Upper lobe of left lung (tissue), 6 donors: ENCODE measurements at regions not wholly inside any gene's neighbourhood (a gene's known extent, or its start where the extent isn't known, plus 50 kb on each side); places are given as distances from the start of the nearest gene placed in this dataset.
A peak's percentile ranks its signal among the peaks of the same experiment; 100 is the strongest.

ENCODE experiments used
- ATAC-seq, 2 donors: fragments of 200-7000 bp; cut with Tn5 transposase; one replicate each; pipeline ENCODE4 v1.9.1; 2022; ENCODE audit warnings: mild to moderate bottlenecking in 2 of 2, moderate library complexity in 2 of 2; ENCODE audit not compliant: low FRiP score in 2 of 2
- DNase-seq, 2 donors: peaks; one replicate each; pipeline ENCODE4 v3.0.0-alpha.2; 2019 to 2020
- H3K27ac ChIP-seq, 4 donors: fragments of 200-600 bp; sonication (generic); one replicate each; pipeline ENCODE4 v1.5.1; 2016 to 2019
- H3K27me3 ChIP-seq, 4 donors: fragments of 200-600 bp; sonication (generic); one replicate each; pipeline ENCODE4 v1.5.1; 2017 to 2019
- H3K36me3 ChIP-seq, 4 donors: fragments of 200-600 bp; sonication (generic); one replicate each; pipeline ENCODE4 v1.5.1; 2016 to 2019
- H3K4me1 ChIP-seq, 4 donors: fragments of 200-600 bp; sonication (generic); one replicate each; pipeline ENCODE4 v1.5.1; 2018 to 2019
- H3K4me3 ChIP-seq, 4 donors: fragments of 200-600 bp; sonication (generic); one replicate each; pipeline ENCODE4 v1.5.1; 2017 to 2019; ENCODE audit warnings: mild to moderate bottlenecking in 2 of 4, moderate library complexity in 1 of 4
- H3K9me3 ChIP-seq, 4 donors: fragments of 200-600 bp; sonication (generic); one replicate each; pipeline ENCODE4 v1.5.1; 2018 to 2019
- EP300 ChIP-seq, 4 donors: sonication (generic); formaldehyde crosslinking; IDR thresholded peaks; one replicate each; pipeline ENCODE4 v1.5.1; 2017; ENCODE audit warnings: antibody characterized with exemption in 4 of 4, control low read depth in 2 of 4
- POLR2A ChIP-seq, 4 donors: fragments of 450-650 bp; IDR thresholded peaks; one replicate each; pipeline ENCODE4 v1.5.1; 2016 to 2017; ENCODE audit warnings: antibody characterized with exemption in 4 of 4, mild to moderate bottlenecking in 2 of 4
- POLR2AphosphoS5 ChIP-seq, 2 donors: sonication (generic); formaldehyde crosslinking; IDR thresholded peaks; one replicate each; pipeline ENCODE4 v1.5.1; 2017; ENCODE audit warnings: antibody characterized with exemption in 2 of 2
- WGBS, 2 donors: methylation state at CpG; one replicate each; pipeline ENCODE4 v1.1.5; 2017 to 2018; 5-methylcytosine and 5-hydroxymethylcytosine counted together
- TF ChIP-seq, protein P1 (sequence below), 6 experiments: fragments of 450-650 bp in 4 of 6; fragments of 200-600 bp in 2 of 6; sonication (generic) in 2 of 6; IDR thresholded peaks; one replicate each; pipeline ENCODE4 v1.5.1; 2016 to 2019; ENCODE audit warnings: antibody characterized with exemption in 6 of 6
- donor health status: DM: no; HTN: no; CAD: no; lungs with moderate emphysema.
- donor health status: DM: no; HTN: yes; CAD: no; lungs with severe emphysema.

DNA sequence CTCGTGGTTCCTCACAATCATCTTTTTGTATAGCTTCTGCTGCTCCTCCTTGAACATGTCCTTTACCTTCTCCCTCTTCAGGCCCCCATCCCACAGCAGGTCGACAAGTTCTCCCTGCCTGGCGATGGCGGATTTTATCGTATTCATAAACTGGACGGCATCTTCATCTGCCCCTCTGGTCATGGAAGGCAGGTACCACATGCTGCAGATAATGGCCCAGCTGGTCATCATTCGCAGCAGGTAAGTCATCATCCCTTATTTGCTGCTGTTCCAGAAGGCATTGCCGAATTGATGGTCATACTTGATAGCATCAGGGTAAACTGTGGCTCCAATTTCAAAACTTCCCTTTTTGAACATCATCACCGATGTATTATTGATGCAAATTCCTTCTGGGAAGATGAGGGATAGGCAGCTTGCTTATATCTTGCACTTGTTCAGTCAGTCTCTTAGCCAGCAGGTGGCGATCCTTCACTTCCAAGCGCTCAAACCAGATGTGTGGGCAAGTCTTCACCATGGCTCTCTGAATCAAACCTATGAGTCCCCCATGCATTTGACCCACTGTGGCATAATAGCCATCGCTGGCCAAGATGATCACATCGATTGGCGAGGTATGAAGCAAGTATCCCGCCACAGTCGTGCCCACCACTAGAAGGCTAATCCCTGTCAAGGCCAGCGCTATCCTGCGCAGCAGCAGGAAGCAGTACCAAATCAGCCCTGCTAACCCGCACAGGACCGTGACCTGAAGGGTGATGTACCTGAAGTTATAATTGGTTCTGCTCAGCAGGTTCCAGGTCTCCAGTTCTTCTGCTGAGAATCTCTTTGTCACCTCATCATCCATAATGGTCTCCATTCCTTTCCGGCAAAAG, 381.5 kb upstream of the STXBP6 start:
- TF ChIP-seq, protein P1, sequence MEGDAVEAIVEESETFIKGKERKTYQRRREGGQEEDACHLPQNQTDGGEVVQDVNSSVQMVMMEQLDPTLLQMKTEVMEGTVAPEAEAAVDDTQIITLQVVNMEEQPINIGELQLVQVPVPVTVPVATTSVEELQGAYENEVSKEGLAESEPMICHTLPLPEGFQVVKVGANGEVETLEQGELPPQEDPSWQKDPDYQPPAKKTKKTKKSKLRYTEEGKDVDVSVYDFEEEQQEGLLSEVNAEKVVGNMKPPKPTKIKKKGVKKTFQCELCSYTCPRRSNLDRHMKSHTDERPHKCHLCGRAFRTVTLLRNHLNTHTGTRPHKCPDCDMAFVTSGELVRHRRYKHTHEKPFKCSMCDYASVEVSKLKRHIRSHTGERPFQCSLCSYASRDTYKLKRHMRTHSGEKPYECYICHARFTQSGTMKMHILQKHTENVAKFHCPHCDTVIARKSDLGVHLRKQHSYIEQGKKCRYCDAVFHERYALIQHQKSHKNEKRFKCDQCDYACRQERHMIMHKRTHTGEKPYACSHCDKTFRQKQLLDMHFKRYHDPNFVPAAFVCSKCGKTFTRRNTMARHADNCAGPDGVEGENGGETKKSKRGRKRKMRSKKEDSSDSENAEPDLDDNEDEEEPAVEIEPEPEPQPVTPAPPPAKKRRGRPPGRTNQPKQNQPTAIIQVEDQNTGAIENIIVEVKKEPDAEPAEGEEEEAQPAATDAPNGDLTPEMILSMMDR (IDR thresholded peaks at IDR 0.05) = no peak
- TF ChIP-seq EP300 (IDR thresholded peaks at IDR 0.05) (no peak), POLR2AphosphoS5 (IDR thresholded peaks at IDR 0.05) (no peak), POLR2A (IDR thresholded peaks at IDR 0.05) (no peak)
- H3K36me3 ChIP-seq = no peaks in the 10 kb centered on the region
- DNase-seq = no peak
- H3K27ac ChIP-seq = no peak overlapping the region
- no peaks in the 10 kb centered on the region for H3K4me1 ChIP-seq
- H3K4me3 ChIP-seq = no peak overlapping the region
- ATAC-seq = peak in 1 of 2 donors; percentile 24
- no peaks in the 10 kb centered on the region for H3K27me3 ChIP-seq
- no peaks in the 10 kb centered on the region for H3K9me3 ChIP-seq
- WGBS, 2 donors = 83 to 88% methylated on average over 17 to 21 of the region's 21 CpGs

DNA sequence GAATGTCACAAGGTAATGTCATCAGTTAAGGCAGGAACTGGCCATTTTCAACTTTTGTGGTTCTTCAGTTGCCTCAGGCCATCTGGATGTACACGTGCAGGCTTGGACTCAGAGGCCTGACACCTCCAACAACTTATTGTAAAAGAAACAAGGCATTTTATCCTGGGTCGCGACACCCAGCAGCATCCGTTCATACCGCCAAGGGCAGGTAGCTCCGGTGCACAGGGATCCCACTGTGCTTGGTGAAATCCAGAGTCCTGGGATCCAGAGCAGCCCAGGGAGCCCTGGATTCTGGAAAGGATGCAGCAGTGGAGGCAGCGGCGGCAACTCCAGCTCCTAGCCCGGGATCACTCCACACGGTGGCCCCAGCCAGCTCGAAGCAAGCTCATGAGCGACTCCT, 380.9 kb upstream of the STXBP6 start:
- TF ChIP-seq POLR2AphosphoS5 (IDR thresholded peaks at IDR 0.05) (no peak), EP300 (IDR thresholded peaks at IDR 0.05) (no peak), POLR2A (IDR thresholded peaks at IDR 0.05) (no peak)
- TF ChIP-seq, protein P1 (IDR thresholded peaks at IDR 0.05) = no peak
- DNase-seq (peak in 1 of 2 donors; percentile 45), ATAC-seq (no peak)
- no peaks in the 10 kb centered on the region for H3K9me3 ChIP-seq
- H3K4me3 ChIP-seq = no peak overlapping the region
- no peak overlapping the region for H3K27ac ChIP-seq
- 87 to 92% methylated on average over 12 of the region's 12 CpGs for WGBS, 2 donors
- H3K4me1 ChIP-seq = no peaks in the 10 kb centered on the region
- H3K27me3 ChIP-seq = no peaks in the 10 kb centered on the region
- no peaks in the 10 kb centered on the region for H3K36me3 ChIP-seq

DNA sequence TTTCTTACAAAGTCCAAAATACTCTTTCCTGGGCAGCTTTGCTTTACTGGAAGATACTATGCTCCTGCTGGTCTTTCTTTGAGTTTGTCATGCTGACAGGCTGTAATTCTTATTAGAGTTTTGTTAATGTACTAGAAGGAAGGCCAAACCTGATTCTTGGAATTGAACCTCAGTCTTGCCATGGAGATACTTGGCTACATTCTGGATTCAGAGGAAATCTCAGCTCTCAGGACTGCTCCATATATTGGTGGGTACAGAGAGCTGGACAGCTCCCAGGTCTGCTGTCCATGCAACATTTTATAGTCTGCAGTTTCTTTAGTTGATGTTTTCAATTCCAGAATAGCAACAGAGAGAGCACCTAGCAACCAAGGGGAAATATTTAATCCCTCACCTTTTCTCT, 363.1 kb upstream of the STXBP6 start:
- Histone ChIP-seq H3K4me1 (no peaks in the 10 kb centered on the region), H3K9me3 (no peaks in the 10 kb centered on the region), H3K27me3 (no peaks in the 10 kb centered on the region), H3K4me3 (no peak overlapping the region), H3K36me3 (no peaks in the 10 kb centered on the region), H3K27ac (no peak overlapping the region)
- TF ChIP-seq POLR2AphosphoS5 (IDR thresholded peaks at IDR 0.05) = no peak
- TF ChIP-seq, protein P1 (IDR thresholded peaks at IDR 0.05) = no peak
- TF ChIP-seq EP300 (IDR thresholded peaks at IDR 0.05) = no peak
- TF ChIP-seq POLR2A (IDR thresholded peaks at IDR 0.05) = no peak
- DNase-seq = no peak
- no peak for ATAC-seq

DNA sequence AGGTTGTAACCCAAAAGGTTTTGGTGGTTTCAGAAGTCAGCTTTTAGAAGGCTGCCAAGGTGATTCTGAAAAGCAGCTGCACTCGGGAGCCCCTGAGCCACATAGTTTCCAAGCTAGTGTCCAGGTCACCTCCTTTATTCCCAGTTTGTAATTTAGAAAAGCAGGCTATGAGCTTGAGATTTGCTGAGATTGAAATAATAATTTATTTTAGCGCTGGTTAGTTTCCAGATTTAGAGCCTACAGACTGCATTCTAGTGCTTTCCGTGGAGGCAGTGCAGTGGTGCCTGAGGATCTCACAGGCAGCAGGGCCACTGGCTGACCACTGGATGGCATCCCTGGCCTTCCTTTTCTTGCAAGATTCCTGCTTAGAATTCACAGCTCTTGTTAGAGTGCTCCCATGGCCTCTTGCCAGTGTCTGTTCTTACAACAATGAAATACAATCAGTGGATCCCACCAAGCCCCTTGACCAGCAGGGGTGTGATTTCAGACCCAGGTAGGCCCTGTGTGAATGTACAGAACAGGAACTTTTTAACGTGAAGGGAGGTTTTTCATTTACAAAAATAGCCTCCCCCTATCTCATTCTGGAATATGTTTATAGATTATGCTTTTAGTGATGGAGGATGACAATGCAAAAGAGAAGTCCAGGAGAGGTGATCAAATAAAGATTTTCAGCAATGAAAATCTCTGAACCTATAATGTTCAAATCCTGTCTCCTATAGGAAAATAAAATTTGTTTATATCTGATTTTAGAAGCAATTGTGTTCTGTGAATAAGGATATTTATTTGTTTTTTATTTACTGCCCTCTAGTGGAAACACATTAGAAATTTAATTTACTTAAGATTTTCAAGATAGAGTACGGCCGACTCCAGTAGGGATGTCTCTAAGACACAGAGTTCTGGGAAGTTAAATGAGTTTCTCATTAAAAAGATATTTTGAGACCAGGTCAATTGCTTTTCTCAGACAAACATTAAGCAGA, 362.1 kb upstream of the STXBP6 start:
- ATAC-seq (no peak), DNase-seq (no peak)
- Histone ChIP-seq H3K4me1 (no peaks in the 10 kb centered on the region), H3K27me3 (no peaks in the 10 kb centered on the region), H3K4me3 (no peak overlapping the region), H3K27ac (no peak overlapping the region), H3K36me3 (no peaks in the 10 kb centered on the region), H3K9me3 (no peaks in the 10 kb centered on the region)
- TF ChIP-seq, protein P1 (IDR thresholded peaks at IDR 0.05) = no peak
- TF ChIP-seq POLR2A (IDR thresholded peaks at IDR 0.05) (no peak), POLR2AphosphoS5 (IDR thresholded peaks at IDR 0.05) (no peak), EP300 (IDR thresholded peaks at IDR 0.05) (no peak)
- WGBS, 2 donors = 48 to 61% methylated on average over 6 of the region's 6 CpGs
